IMR-90 (cell line): ENCODE measurements at regions not wholly inside any gene's neighbourhood (a gene's known extent, or its start where the extent isn't known, plus 50 kb on each side); places are given as distances from the start of the nearest gene placed in this dataset.
"Not testable (repeated sequence)": the region's sequence is repeated elsewhere in the genome, so short reads cannot be mapped to it uniquely, and the experiment has no call there.

Experiments used
- ATAC-seq: fragments of 200-7000 bp; cut with Tn5 transposase; 2 replicates; pipeline ENCODE4 v1.9.1; 2020; ENCODE audit warnings: low read depth, mild to moderate bottlenecking, moderate library complexity
- BruUV-seq: library from RNA; stranded (reverse); fragments of 400-500 nt; replicated peaks from 2 replicates; lab custom pipeline; 2021; lab: Mats Ljungman, UMichigan
- CTCF ChIA-PET: fragments of 300-600 bp; formaldehyde crosslinking; extraction: SDS; loops from one replicate; lab custom pipeline; 2021; ENCODE audit warnings: antibody characterized with exemption; lab: Yijun Ruan, JAX
- POLR2A ChIA-PET: fragments of 300-600 bp; sonication (Branson Sonifier 250); formaldehyde crosslinking; loops from one replicate; lab custom pipeline; 2022; ENCODE audit warnings: antibody characterized with exemption; ENCODE audit not compliant: unreplicated experiment; lab: Charles Lee
- DNase-seq: peaks from one replicate; pipeline ENCODE4 v3.0.0; 2013
- H2AFZ ChIP-seq: replicated peaks from 2 replicates; pipeline ENCODE3; 2013; ENCODE audit warnings: low read length, mild to moderate bottlenecking; ENCODE audit not compliant: poor library complexity
- H2AK5ac ChIP-seq: 2 replicates; pipeline ENCODE4 v1.6.1; 2013; ENCODE audit warnings: low read depth, low read length, inconsistent platforms
- H2AK9ac ChIP-seq: replicated peaks from 2 replicates; pipeline ENCODE3; 2013; ENCODE audit warnings: mild to moderate bottlenecking, low read depth, low read length, moderate library complexity; ENCODE audit not compliant: poor library complexity
- H2BK120ac ChIP-seq: 2 replicates; pipeline ENCODE4 v1.6.1; 2013; ENCODE audit warnings: low read depth, low read length, inconsistent platforms
- H2BK15ac ChIP-seq: 3 replicates; pipeline ENCODE4 v1.6.1; 2013; ENCODE audit warnings: low read depth, low read length, inconsistent platforms
- H2BK20ac ChIP-seq: 2 replicates; pipeline ENCODE4 v1.6.1; 2013; ENCODE audit warnings: low read depth, mild to moderate bottlenecking, inconsistent platforms, low read length, moderate library complexity
- H2BK5ac ChIP-seq: 2 replicates; pipeline ENCODE4 v1.6.1; 2013; ENCODE audit warnings: mild to moderate bottlenecking, low read depth, low read length, inconsistent platforms; ENCODE audit not compliant: poor library complexity, severe bottlenecking
- H3K14ac ChIP-seq: replicated peaks from 2 replicates; pipeline ENCODE4 v1.6.1; 2013; ENCODE audit warnings: low read depth, low read length, inconsistent platforms
- H3K18ac ChIP-seq: 2 replicates; pipeline ENCODE4 v1.6.1; 2013; ENCODE audit warnings: low read depth, low read length, control low read depth
- H3K23ac ChIP-seq: 2 replicates; pipeline ENCODE4 v1.6.1; 2013; ENCODE audit warnings: low read depth, low read length, inconsistent platforms
- H3K27ac ChIP-seq: 2 replicates; pipeline ENCODE4 v1.5.1; 2013; ENCODE audit warnings: mild to moderate bottlenecking, control low read depth, low read length; ENCODE audit not compliant: insufficient read depth
- H3K27me3 ChIP-seq: 2 replicates; pipeline ENCODE4 v1.6.1; 2013; ENCODE audit warnings: low read length; ENCODE audit not compliant: control insufficient read depth, insufficient read depth
- H3K36me3 ChIP-seq: 2 replicates; pipeline ENCODE4 v1.6.1; 2013; ENCODE audit warnings: low read length, mixed read lengths; ENCODE audit not compliant: control insufficient read depth, insufficient read depth
- H3K4ac ChIP-seq: 2 replicates; pipeline ENCODE4 v1.6.1; 2013; ENCODE audit warnings: low read depth, low read length, inconsistent platforms
- H3K4me1 ChIP-seq: 2 replicates; pipeline ENCODE4 v1.6.1; 2013; ENCODE audit warnings: low read length, mixed read lengths; ENCODE audit not compliant: control insufficient read depth, insufficient read depth
- H3K4me2 ChIP-seq: 2 replicates; pipeline ENCODE4 v1.6.1; 2013; ENCODE audit warnings: low read depth, mild to moderate bottlenecking, control low read depth, low read length, moderate library complexity
- H3K4me3 ChIP-seq: 2 replicates; pipeline ENCODE4 v1.5.1; 2013; ENCODE audit warnings: low read depth, mild to moderate bottlenecking, control low read depth, low read length, moderate library complexity; ENCODE audit not compliant: insufficient read depth
- H3K56ac ChIP-seq: 2 replicates; pipeline ENCODE4 v1.6.1; 2013; ENCODE audit warnings: low read length, inconsistent platforms; ENCODE audit not compliant: insufficient read depth; ENCODE audit errors: extremely low read depth
- H3K79me1 ChIP-seq, 2 experiments: 2 replicates each; pipeline ENCODE4 v1.6.1; 2013; ENCODE audit warnings: low read length in 2 of 2, inconsistent platforms in 1 of 2, low read depth in 1 of 2
- H3K9ac ChIP-seq: 2 replicates; pipeline ENCODE4 v1.6.1; 2013; ENCODE audit warnings: low read depth, low read length, control low read depth
- H3K9me1 ChIP-seq: 2 replicates; pipeline ENCODE4 v1.6.1; 2013; ENCODE audit warnings: low read length, inconsistent platforms; ENCODE audit not compliant: insufficient read depth
- H3K9me3 ChIP-seq: 2 replicates; pipeline ENCODE4 v1.6.1; 2013; ENCODE audit warnings: low read length; ENCODE audit not compliant: control insufficient read depth, insufficient read depth
- H4K20me1 ChIP-seq: 2 replicates; pipeline ENCODE4 v1.6.1; 2013; ENCODE audit warnings: low read length, inconsistent platforms; ENCODE audit not compliant: insufficient read depth
- H4K5ac ChIP-seq: 2 replicates; pipeline ENCODE4 v1.6.1; 2013; ENCODE audit warnings: mild to moderate bottlenecking, low read depth, low read length, control low read depth
- H4K8ac ChIP-seq, 2 experiments: 2 replicates each; pipeline ENCODE4 v1.6.1; 2013; ENCODE audit warnings: low read depth in 2 of 2, low read length in 2 of 2, control low read depth in 1 of 2, inconsistent platforms in 1 of 2
- H4K91ac ChIP-seq: 2 replicates; pipeline ENCODE4 v1.6.1; 2013; ENCODE audit warnings: low read depth, low read length, inconsistent platforms; ENCODE audit not compliant: insufficient read depth
- WGBS, 2 experiments: methylation state at CpG; one replicate each; pipeline versions ENCODE4 v1.1.5 to v1.1.7; 2013; ENCODE audit warnings: missing lambda C conversion rate in 2 of 2; ENCODE audit not compliant: insufficient read length in 1 of 2; ENCODE audit errors: extremely low coverage in 2 of 2; 5-methylcytosine and 5-hydroxymethylcytosine counted together
- dilution Hi-C: fragments of 300-500 bp; cut with HindIII; formaldehyde crosslinking; loops from one replicate; pipeline ENCODE4 v1.14.3; 2018; ENCODE audit warnings: low sequenced_read_pairs; ENCODE audit not compliant: unreplicated experiment
- in situ Hi-C: fragments of 300-500 bp; cut with MboI; formaldehyde crosslinking; loops from 3 replicates; pipeline ENCODE4 v1.14.3; 2019; ENCODE audit warnings: low sequenced_read_pairs, inconsistent platforms, mixed read lengths
- intact Hi-C: fragments of 100-400 bp; cut with micrococcal nuclease; formaldehyde crosslinking; loops from 2 replicates; pipeline ENCODE4 v1.10.0; 2022

- ATAC-seq, in situ Hi-C loops: not testable (repeated sequence)
Measured at GRCh38 chr9:101916948-101917347, 178.5 kb upstream of the GRIN3A start.

More at GRCh38 chr9:101916948-101917347, 178.5 kb upstream of the GRIN3A start:
- H2BK5ac ChIP-seq, H2BK15ac ChIP-seq, H3K56ac ChIP-seq, dilution Hi-C loops, H3K9me1 ChIP-seq, H3K9ac ChIP-seq, H2BK20ac ChIP-seq, H3K27ac ChIP-seq, H3K9me3 ChIP-seq, H3K18ac ChIP-seq, H4K91ac ChIP-seq, H3K36me3 ChIP-seq, H4K8ac ChIP-seq, DNase-seq, H2AFZ ChIP-seq, H3K4me2 ChIP-seq, H3K27me3 ChIP-seq, intact Hi-C loops, H3K4me1 ChIP-seq, H4K20me1 ChIP-seq, CTCF ChIA-PET, H2AK9ac ChIP-seq, H4K5ac ChIP-seq, H2BK120ac ChIP-seq, H3K4me3 ChIP-seq, H3K23ac ChIP-seq, H3K4ac ChIP-seq, BruUV-seq, H3K14ac ChIP-seq, POLR2A ChIA-PET, H2AK5ac ChIP-seq, H3K79me1 ChIP-seq: not testable (repeated sequence)
- WGBS, 2 experiments = no CpG with 5 or more reads among the region's 4 CpGs
